ENCODE measurements at regions not wholly inside any gene's neighbourhood (a gene's known extent, or its start where the extent isn't known, plus 50 kb on each side); places are given as distances from the start of the nearest gene placed in this dataset.

DNA sequence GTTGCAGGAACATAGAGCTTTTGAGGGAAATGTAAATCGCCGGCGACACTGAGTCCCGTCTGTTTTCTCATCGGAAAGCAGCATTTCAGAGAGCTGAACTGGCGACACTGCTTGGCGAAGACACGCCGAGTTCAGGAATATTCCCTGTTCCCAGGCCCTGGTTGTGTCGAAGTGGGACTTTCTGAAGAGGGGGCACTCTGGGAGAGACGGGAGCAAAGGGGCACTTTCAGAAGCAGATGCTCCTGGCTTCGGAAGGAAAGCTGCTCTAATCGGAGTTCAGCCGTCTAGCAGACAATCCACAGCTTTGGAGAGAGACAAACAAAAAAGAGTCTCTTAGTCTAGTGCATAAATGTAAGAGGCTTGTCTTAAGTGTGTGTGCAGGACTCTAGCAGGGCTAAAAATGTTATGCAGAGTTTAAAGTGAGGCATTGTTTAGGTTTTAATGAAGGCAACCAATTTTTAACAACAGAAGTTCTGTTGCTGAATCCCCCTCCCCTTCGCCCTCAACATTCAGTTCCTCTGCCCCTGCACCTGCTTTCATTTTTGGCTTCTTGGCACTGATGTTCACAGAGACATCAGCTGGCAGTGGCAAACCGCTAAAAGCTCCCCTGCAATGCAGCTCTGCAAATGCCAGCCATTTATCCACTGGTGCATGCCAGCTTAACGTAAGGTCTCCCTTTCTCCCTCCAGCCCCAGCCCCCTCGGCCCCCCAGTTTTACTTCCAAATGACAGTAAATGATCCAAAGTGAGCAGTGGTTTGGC, 289.5 kb upstream of the MPDZ start:
- Histone ChIP-seq H3K27ac (ENCODE audit: low read depth in 2 of 2, low read length in 2 of 2) (peak overlapping the region; percentile 25 to 35), H3K4me3 (ENCODE audit: low read length in 2 of 2) (peak overlapping the region in 1 of 2 donors; percentile 55), H3K27me3 (ENCODE audit: control insufficient read depth in 2 of 2, insufficient read depth in 2 of 2, low read length in 2 of 2) (no peaks in the 10 kb centered on the region), H3K36me3 (ENCODE audit: control insufficient read depth in 2 of 2, insufficient read depth in 2 of 2, low read length in 2 of 2) (no peaks in the 10 kb centered on the region), H3K4me1 (ENCODE audit: control insufficient read depth in 2 of 2, insufficient read depth in 2 of 2, low read length in 2 of 2) (no peaks in the 10 kb centered on the region), H3K9me3 (ENCODE audit: control insufficient read depth in 2 of 2, low read length in 2 of 2) (no peaks in the 10 kb centered on the region), H3K9ac (ENCODE audit: low read depth in 1 of 2, low read length in 2 of 2) (no peak overlapping the region)

DNA sequence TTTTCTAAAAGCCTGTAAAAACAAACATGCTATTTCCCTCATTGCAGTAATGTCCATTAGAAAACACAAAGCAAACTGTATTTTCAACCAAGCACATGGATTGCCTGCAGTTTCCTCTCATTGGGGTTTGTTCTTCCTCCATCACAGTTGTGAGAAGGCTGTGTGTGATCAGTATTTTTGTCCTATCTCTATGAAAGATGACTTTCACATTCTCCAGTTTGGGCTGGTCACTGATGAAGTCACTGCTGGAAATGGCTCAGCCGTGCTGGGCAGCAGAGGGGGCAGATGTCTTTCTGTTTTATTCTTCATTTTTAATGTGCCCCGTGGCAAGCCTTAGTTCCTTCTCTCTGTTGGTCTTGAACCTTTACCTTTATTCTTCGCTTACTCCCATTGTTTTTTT, 288.9 kb upstream of the MPDZ start:
- Histone ChIP-seq H3K4me1 (ENCODE audit: control insufficient read depth in 2 of 2, insufficient read depth in 2 of 2, low read length in 2 of 2) (no peaks in the 10 kb centered on the region), H3K27ac (ENCODE audit: low read depth in 2 of 2, low read length in 2 of 2) (peak overlapping the region; percentile 25 to 35), H3K4me3 (ENCODE audit: low read length in 2 of 2) (peak overlapping the region in 1 of 2 donors; percentile 55), H3K9me3 (ENCODE audit: control insufficient read depth in 2 of 2, low read length in 2 of 2) (no peaks in the 10 kb centered on the region), H3K36me3 (ENCODE audit: control insufficient read depth in 2 of 2, insufficient read depth in 2 of 2, low read length in 2 of 2) (no peaks in the 10 kb centered on the region), H3K27me3 (ENCODE audit: control insufficient read depth in 2 of 2, insufficient read depth in 2 of 2, low read length in 2 of 2) (no peaks in the 10 kb centered on the region), H3K9ac (ENCODE audit: low read depth in 1 of 2, low read length in 2 of 2) (no peak overlapping the region)

DNA sequence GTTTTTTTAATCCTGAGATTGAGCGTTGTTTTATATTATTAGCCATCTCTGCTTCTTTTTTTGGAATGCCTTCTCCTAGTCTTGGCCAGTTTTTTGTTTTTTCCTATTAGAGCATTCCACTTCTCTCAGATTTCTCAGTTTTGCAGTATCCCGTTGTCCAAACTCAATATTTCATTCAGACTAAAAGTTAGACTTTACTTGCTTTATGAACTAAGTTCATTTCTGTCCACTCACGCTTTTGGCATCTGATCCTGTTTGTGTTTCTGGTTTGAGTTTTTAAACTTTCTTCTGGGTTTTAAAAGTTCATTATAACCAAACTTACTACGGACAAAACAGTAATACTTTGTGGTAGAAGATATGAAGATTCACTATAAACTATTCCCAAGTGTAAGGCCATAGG, 288.3 kb upstream of the MPDZ start:
- Histone ChIP-seq H3K4me3 (ENCODE audit: low read length in 2 of 2) (no peak overlapping the region), H3K4me1 (ENCODE audit: control insufficient read depth in 2 of 2, insufficient read depth in 2 of 2, low read length in 2 of 2) (no peaks in the 10 kb centered on the region), H3K27ac (ENCODE audit: low read depth in 2 of 2, low read length in 2 of 2) (peak overlapping the region in 1 of 2 donors; percentile 7), H3K27me3 (ENCODE audit: control insufficient read depth in 2 of 2, insufficient read depth in 2 of 2, low read length in 2 of 2) (no peaks in the 10 kb centered on the region), H3K36me3 (ENCODE audit: control insufficient read depth in 2 of 2, insufficient read depth in 2 of 2, low read length in 2 of 2) (no peaks in the 10 kb centered on the region), H3K9ac (ENCODE audit: low read depth in 1 of 2, low read length in 2 of 2) (no peak overlapping the region), H3K9me3 (ENCODE audit: control insufficient read depth in 2 of 2, low read length in 2 of 2) (no peaks in the 10 kb centered on the region)

DNA sequence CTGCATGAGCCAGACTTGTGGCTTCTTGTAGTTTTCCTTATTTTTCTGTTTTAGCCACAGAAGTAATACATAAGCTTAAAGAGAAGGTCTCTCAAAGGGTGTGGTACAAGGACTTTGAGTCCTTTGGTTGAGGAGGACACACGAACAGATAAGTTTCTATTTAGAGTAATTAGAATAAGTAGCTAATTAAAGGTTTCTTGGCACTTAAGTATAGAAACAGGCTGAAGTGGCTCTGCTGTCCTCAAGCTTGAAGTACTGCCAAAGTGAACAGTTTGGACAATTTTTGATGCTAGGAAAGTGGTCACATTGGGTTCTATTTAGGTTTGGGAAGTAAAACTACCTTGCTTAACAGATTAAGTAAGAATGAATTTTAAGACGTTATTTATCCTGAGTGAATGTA, 278.3 kb upstream of the MPDZ start:
- H3K27me3 ChIP-seq (ENCODE audit: control insufficient read depth in 2 of 2, insufficient read depth in 2 of 2, low read length in 2 of 2) = no peaks in the 10 kb centered on the region
- H3K27ac ChIP-seq (ENCODE audit: low read depth in 2 of 2, low read length in 2 of 2) = no peak overlapping the region
- H3K36me3 ChIP-seq (ENCODE audit: control insufficient read depth in 2 of 2, insufficient read depth in 2 of 2, low read length in 2 of 2) = no peaks in the 10 kb centered on the region
- no peak overlapping the region for H3K4me3 ChIP-seq (ENCODE audit: low read length in 2 of 2)
- H3K4me1 ChIP-seq (ENCODE audit: control insufficient read depth in 2 of 2, insufficient read depth in 2 of 2, low read length in 2 of 2) = no peaks in the 10 kb centered on the region
- H3K9me3 ChIP-seq (ENCODE audit: control insufficient read depth in 2 of 2, low read length in 2 of 2) = no peaks in the 10 kb centered on the region
- H3K9ac ChIP-seq (ENCODE audit: low read depth in 1 of 2, low read length in 2 of 2) = no peak overlapping the region

DNA sequence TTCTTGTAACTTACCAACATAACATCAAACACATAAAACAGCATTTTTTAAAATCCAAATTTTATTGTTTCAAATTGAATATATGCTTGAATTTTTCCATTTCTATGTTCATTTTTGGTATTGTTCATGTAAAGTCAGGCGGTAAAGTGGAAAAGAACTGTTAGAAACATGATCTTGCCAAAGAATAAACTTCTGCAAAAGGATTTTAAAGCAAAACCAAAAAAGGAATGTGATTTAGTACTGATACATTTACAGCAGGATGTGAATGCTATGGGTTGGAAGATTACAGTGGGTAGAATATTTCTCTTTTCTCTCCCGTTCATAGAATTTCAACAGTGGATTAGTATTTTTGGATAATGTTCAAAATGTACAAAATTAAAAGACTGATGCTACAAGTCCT, 277.2 kb upstream of the MPDZ start:
- no peak overlapping the region for H3K9ac ChIP-seq (ENCODE audit: low read depth in 1 of 2, low read length in 2 of 2)
- no peak overlapping the region for H3K27ac ChIP-seq (ENCODE audit: low read depth in 2 of 2, low read length in 2 of 2)
- no peaks in the 10 kb centered on the region for H3K9me3 ChIP-seq (ENCODE audit: control insufficient read depth in 2 of 2, low read length in 2 of 2)
- no peaks in the 10 kb centered on the region for H3K27me3 ChIP-seq (ENCODE audit: control insufficient read depth in 2 of 2, insufficient read depth in 2 of 2, low read length in 2 of 2)
- H3K4me3 ChIP-seq (ENCODE audit: low read length in 2 of 2) = no peak overlapping the region
- no peaks in the 10 kb centered on the region for H3K4me1 ChIP-seq (ENCODE audit: control insufficient read depth in 2 of 2, insufficient read depth in 2 of 2, low read length in 2 of 2)
- H3K36me3 ChIP-seq (ENCODE audit: control insufficient read depth in 2 of 2, insufficient read depth in 2 of 2, low read length in 2 of 2) = no peaks in the 10 kb centered on the region

DNA sequence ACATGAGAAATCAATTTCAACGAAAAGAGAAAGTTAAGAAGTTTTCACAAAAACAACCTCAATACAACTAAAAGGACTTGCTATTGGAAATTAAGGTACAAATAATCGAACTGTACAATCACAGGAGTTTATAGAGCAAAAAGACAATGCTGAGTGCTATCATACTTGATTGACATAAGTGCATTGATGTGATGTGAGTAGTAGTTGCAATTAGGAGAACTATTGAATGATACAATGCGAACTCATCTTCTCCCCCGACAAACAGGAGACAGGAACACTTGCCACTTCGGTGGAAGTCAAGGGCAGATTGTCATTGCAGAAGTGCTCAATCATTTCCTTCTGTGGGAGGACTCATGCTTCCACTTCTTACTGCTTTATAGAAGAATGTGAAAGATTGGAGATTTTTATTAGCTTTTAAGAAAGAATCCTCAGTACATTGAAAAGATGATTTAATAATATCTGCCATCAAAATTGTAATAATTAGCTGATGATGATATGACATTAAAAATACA, 276.6 kb upstream of the MPDZ start:
- Histone ChIP-seq H3K27me3 (ENCODE audit: control insufficient read depth in 2 of 2, insufficient read depth in 2 of 2, low read length in 2 of 2) (no peaks in the 10 kb centered on the region), H3K36me3 (ENCODE audit: control insufficient read depth in 2 of 2, insufficient read depth in 2 of 2, low read length in 2 of 2) (no peaks in the 10 kb centered on the region), H3K9me3 (ENCODE audit: control insufficient read depth in 2 of 2, low read length in 2 of 2) (no peaks in the 10 kb centered on the region), H3K27ac (ENCODE audit: low read depth in 2 of 2, low read length in 2 of 2) (no peak overlapping the region), H3K4me1 (ENCODE audit: control insufficient read depth in 2 of 2, insufficient read depth in 2 of 2, low read length in 2 of 2) (no peaks in the 10 kb centered on the region), H3K4me3 (ENCODE audit: low read length in 2 of 2) (no peak overlapping the region), H3K9ac (ENCODE audit: low read depth in 1 of 2, low read length in 2 of 2) (no peak overlapping the region)

DNA sequence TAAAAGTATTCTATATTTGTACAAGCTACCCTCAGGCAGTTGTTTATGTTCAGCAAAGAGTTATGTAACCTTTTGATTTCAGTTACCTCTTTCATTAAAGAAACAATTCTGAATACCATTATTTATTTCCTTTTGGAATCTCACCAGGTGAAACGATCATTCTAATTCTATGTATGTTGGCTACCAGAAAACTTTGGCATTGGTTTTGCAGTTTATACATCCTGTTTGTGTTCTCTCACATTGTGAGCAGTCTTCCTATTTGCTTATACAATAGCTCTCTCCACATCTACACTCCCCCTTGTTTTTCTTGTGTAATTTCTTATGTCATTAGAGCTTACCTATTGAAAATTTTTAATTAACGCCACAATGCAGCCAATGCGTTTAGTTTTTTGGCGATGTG, 276.0 kb upstream of the MPDZ start:
- Histone ChIP-seq H3K27ac (ENCODE audit: low read depth in 2 of 2, low read length in 2 of 2) (no peak overlapping the region), H3K27me3 (ENCODE audit: control insufficient read depth in 2 of 2, insufficient read depth in 2 of 2, low read length in 2 of 2) (no peaks in the 10 kb centered on the region), H3K4me3 (ENCODE audit: low read length in 2 of 2) (no peak overlapping the region)

DNA sequence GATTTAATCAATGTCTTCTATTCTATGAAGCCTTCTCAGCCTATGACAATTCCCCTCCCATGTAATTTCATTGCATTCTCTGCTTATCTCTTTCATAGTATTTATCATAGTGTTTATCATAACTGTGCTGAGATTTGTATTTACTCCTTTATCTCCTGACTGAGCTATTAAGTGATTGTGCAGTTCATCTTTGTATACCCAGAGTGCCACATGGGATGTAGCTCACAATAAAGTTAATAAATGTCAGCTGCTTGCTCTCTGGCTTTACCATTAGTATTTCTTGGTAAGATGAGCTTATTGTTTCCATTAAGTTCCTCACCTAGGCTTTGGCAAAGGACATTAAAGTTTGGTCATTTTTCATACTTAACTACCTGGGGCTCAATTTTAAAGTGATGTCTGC, 275.1 kb upstream of the MPDZ start:
- H3K4me1 ChIP-seq (ENCODE audit: control insufficient read depth in 2 of 2, insufficient read depth in 2 of 2, low read length in 2 of 2) = no peaks in the 10 kb centered on the region
- no peak overlapping the region for H3K4me3 ChIP-seq (ENCODE audit: low read length in 2 of 2)
- no peak overlapping the region for H3K9ac ChIP-seq (ENCODE audit: low read depth in 1 of 2, low read length in 2 of 2)
- H3K9me3 ChIP-seq (ENCODE audit: control insufficient read depth in 2 of 2, low read length in 2 of 2) = no peaks in the 10 kb centered on the region
- H3K27me3 ChIP-seq (ENCODE audit: control insufficient read depth in 2 of 2, insufficient read depth in 2 of 2, low read length in 2 of 2) = no peaks in the 10 kb centered on the region
- no peak overlapping the region for H3K27ac ChIP-seq (ENCODE audit: low read depth in 2 of 2, low read length in 2 of 2)
- no peaks in the 10 kb centered on the region for H3K36me3 ChIP-seq (ENCODE audit: control insufficient read depth in 2 of 2, insufficient read depth in 2 of 2, low read length in 2 of 2)

More for the DNA sequence above, 276.0 kb upstream of the MPDZ start:
- H3K9me3 ChIP-seq (ENCODE audit: control insufficient read depth in 2 of 2, low read length in 2 of 2) = no peaks in the 10 kb centered on the region
- H3K36me3 ChIP-seq (ENCODE audit: control insufficient read depth in 2 of 2, insufficient read depth in 2 of 2, low read length in 2 of 2) = no peaks in the 10 kb centered on the region
- H3K9ac ChIP-seq (ENCODE audit: low read depth in 1 of 2, low read length in 2 of 2) = no peak overlapping the region
- H3K4me1 ChIP-seq (ENCODE audit: control insufficient read depth in 2 of 2, insufficient read depth in 2 of 2, low read length in 2 of 2) = no peaks in the 10 kb centered on the region

DNA sequence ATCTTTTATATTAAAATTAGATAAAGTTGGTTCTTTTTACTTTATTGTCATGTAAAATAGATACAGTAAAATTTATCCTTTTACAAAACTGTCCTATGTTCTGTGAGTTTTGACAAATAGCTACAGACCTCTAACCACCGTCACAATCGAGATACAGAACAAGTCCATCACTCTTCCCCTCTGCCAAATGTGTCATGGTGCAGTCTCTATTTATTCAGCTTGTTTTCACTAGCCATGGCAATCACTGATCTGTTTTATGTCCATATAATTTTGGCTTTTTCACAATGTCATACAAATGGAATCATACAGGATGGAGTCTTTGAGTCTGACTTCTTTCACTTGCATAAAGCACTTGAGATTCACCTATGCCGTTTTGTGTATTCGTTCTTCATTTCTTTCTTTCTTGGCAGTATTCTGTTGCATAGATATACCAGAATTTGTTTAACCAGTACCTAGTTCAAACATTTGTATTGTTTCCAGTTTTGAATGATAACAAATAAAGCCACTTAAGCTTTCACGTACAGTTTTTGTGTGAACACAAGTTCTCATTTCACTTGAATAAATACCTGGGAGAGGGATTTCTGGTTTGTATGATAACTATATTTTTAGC, 273.2 kb upstream of the MPDZ start:
- no peaks in the 10 kb centered on the region for H3K9me3 ChIP-seq (ENCODE audit: control insufficient read depth in 2 of 2, low read length in 2 of 2)
- no peaks in the 10 kb centered on the region for H3K4me1 ChIP-seq (ENCODE audit: control insufficient read depth in 2 of 2, insufficient read depth in 2 of 2, low read length in 2 of 2)
- no peaks in the 10 kb centered on the region for H3K27me3 ChIP-seq (ENCODE audit: control insufficient read depth in 2 of 2, insufficient read depth in 2 of 2, low read length in 2 of 2)
- no peaks in the 10 kb centered on the region for H3K36me3 ChIP-seq (ENCODE audit: control insufficient read depth in 2 of 2, insufficient read depth in 2 of 2, low read length in 2 of 2)
- H3K4me3 ChIP-seq (ENCODE audit: low read length in 2 of 2) = no peak overlapping the region
- no peak overlapping the region for H3K9ac ChIP-seq (ENCODE audit: low read depth in 1 of 2, low read length in 2 of 2)
- H3K27ac ChIP-seq (ENCODE audit: low read depth in 2 of 2, low read length in 2 of 2) = no peak overlapping the region

DNA sequence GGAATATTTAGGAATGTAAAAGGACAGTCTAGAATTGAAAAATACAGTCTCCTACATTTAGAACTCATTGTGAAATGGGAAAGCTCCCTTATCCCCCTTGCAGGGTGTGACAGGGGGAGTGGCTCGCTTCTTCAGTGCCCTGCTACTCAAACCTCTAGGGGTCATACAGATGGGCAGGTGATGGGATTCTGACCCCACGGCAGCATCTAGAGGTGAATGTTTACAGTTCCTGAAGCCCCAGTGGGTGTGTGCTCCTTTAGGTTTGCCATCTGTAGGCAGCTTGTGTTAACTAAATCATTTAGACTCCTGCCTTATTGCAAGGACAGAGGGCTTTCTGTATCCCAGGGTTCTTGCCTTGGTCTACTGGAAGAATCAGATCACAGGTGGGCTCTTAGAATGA, 271.0 kb upstream of the MPDZ start:
- H3K9me3 ChIP-seq (ENCODE audit: control insufficient read depth in 2 of 2, low read length in 2 of 2) = no peaks in the 10 kb centered on the region
- no peak overlapping the region for H3K9ac ChIP-seq (ENCODE audit: low read depth in 1 of 2, low read length in 2 of 2)
- no peaks in the 10 kb centered on the region for H3K27me3 ChIP-seq (ENCODE audit: control insufficient read depth in 2 of 2, insufficient read depth in 2 of 2, low read length in 2 of 2)
- no peak overlapping the region for H3K4me3 ChIP-seq (ENCODE audit: low read length in 2 of 2)
- H3K4me1 ChIP-seq (ENCODE audit: control insufficient read depth in 2 of 2, insufficient read depth in 2 of 2, low read length in 2 of 2) = no peaks in the 10 kb centered on the region
- H3K36me3 ChIP-seq (ENCODE audit: control insufficient read depth in 2 of 2, insufficient read depth in 2 of 2, low read length in 2 of 2) = no peaks in the 10 kb centered on the region
- H3K27ac ChIP-seq (ENCODE audit: low read depth in 2 of 2, low read length in 2 of 2) = no peak overlapping the region

All from mucosa of rectum (tissue), 2 donors.